NCI-H1048 (cell line): ENCODE measurements at regions not wholly inside any gene's neighbourhood (a gene's known extent, or its start where the extent isn't known, plus 50 kb on each side); places are given as distances from the start of the nearest gene placed in this dataset.

Experiments used
- DNase-seq: peaks from one replicate; lab custom pipeline; 2025; lab: John Stamatoyannopoulos, UW

DNA sequence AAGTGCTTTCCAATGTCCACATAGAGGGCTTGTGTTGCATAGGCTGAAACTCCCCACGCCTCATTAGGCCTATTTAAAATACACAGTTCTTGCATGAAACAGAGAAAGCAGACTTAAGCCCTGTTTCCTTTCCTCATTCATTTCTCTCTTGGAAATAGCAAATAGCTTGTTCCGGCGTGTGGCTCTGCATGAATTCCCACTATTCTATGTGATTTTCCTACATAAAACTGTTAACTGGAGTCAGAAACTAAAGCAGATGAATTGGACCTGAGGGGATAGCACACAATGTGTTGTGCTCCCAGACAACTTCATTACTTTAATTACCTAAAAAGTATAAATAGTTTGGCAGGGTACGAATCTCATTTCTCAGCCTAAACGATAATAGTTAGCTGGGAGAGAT is 981.5 kb downstream of the SORCS1 start:
- no peak for DNase-seq

DNA sequence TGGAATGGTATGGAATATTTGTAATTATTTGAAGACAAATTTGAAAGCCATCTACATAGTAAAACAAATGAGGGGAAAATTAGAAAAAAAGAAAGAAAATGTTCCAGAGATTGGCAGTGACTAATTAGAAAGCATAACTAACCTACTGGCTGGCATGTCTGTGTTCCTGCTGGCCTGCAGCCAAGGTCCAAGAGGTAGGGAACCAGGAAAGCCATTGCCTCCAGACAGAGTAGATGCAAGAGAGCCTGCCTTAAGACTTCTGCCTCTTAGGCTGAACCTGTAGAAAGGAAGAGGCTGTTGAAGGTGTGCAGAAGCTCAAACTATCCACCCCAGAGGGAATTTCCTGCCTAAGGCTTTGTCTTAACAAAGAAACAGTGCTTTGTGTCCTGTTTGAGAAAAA is 982.0 kb downstream of the SORCS1 start:
- no peak for DNase-seq

DNA sequence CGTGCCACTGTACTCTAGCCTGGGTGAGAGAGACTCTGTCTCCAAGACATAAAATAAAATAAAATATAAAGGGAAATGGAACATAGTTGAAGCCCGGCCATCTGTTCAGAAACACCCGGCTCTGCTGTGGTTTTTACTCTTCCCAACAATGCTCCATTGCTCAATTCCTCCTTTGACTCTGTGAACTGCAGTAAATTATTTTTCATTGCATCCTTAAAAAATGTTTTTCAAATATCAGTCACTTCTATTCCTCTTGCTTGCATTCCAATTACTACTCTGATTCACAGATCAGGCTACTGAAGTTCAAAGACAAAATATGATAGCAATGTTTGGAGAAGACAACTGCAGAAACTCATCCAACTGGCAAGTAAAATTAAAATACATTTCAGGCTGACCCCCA is 983.0 kb downstream of the SORCS1 start:
- DNase-seq = no peak

DNA sequence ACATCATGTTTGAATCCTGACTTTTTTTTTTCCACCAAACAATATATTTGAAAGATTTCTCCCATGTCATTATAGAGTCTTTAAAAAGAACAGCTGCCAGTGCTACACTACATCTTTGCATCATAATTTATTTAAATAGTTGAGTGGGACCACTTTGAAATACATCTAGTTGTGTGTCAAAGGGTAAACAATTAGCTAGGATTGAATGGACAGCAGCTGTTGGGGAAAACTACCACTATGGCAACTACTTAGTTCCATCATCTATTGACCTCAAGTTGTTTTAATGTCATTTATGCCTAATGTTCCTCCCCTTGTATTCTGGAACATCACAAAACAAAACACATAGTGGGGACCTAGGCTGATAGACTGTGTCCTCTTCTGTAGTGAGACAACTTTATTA is 985.1 kb downstream of the SORCS1 start:
- DNase-seq = no peak

- DNase-seq = no peak
Measured at GRCh38 chr10:106175760-106176377, 988.6 kb downstream of the SORCS1 start.

DNA sequence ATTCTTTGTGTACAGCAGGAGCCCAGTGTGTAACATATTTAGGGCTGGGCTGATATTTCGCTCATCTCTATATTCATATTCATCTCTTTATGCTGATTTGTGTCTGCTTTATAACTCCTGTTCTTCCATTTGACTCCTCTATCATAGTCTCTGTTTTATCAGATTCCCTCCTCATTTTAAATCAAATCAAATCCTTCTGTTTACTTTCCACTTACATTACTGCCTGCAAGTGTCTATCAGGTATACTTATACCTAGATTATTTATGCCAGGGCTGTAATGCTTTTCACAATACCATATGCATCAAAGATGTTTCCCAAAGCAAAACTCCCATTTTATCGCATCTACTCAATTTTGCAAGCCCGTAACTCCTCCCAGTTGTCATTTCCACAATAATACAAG is 990.7 kb downstream of the SORCS1 start:
- no peak for DNase-seq

GRCh38 chr10:106169241-106169640 is 995.3 kb downstream of the SORCS1 start:
- DNase-seq = no peak

DNA sequence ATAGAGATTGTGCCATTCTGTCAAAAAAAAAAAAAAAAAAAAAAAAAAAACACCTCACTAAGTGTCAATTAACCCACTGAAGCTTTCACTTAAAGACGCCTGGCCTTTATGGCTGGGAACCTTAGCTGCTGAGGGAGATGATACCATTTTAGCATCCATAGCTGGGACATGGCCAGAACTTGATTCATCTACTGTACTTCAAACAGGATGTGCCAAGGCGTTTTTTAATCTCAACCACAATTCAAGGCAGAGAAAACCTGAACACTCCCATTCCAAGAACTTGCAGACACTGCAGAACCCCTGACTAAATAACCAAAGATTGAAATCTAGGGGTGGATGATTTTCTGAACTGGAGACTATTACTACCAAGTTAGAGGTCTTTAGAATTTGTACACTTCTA is 996.6 kb downstream of the SORCS1 start:
- DNase-seq = no peak

GRCh38 chr10:106158241-106158640 is 1006.3 kb downstream of the SORCS1 start:
- no peak for DNase-seq

DNA sequence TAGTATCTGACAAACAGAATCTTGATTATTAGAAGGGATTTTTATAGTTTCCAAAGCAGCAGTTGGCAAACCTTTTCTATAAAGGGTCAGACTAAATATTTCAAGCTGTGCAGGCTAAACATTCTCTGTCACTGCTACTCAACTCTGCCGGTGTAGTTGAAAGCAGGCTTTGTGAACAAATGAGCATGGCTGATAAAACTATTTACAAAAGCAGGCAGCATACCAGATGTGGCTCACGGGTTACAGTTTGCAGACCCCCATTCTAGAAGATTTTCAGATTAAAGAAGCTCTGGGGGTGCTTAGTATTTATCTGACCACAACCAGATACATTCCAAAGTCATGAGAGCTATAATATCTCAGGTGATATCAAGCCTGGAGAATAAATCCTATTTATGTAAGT is 1017.5 kb downstream of the SORCS1 start:
- no peak for DNase-seq

- DNase-seq = no peak
Measured at GRCh38 chr10:106139915-106140314, 1024.6 kb downstream of the SORCS1 start.

DNA sequence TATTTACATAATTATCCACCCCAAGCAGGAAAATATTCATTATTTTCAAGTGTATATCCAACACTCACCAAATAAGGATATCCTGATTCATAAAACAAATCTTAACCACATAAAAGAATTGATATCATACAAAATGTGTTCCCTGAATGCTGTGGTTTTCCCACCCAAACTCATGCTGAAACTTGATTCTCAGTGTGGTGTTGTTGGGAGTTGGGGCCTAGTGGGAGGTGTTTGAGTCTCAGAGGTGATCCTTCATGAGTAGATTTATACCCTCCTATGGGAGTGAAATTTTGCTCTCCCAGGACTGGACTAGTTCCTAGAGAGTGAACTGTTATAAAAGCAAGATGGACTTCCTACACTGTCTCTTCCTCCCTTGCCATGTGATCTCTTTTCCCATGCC is 1028.3 kb downstream of the SORCS1 start:
- no peak for DNase-seq

GRCh38 chr10:106134326-106135000 is 1030.0 kb downstream of the SORCS1 start:
- DNase-seq = no peak

DNA sequence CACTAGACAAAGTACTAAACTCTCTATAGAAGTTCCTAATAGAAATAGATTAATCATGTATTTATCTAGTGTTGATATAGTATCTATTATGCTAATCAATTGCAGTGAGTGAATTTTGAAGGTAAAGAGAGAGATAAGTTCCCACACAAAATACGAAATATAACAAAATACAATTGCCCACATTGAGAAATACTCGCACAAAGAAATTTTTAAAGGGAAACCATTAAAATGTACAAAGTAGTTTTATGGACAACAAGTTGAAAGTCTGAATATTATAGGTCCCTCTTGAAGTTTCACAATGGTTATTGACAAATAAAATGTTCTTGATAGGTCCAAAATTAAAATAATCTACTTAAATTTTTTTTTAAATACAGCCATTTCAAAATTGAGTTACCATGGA is 1031.1 kb downstream of the SORCS1 start:
- no peak for DNase-seq

DNA sequence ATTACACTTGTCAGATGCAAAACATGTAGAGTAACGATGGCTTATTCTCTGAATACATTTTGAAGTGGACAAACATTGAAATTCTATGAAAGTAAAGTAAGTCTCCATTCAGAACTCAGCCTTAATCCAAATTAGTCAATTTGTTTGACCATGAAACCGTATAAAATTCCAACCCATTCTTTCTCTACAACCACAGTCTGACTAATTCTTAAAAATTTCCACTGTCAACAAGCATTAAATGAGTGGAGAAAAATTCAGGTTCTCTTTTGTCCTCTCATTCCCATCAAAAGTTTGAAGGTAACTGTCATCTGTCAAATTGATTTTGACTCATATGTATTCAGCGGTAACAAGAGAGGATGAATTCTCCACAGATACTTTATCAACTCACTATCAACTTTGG is 1031.5 kb downstream of the SORCS1 start:
- no peak for DNase-seq

DNA sequence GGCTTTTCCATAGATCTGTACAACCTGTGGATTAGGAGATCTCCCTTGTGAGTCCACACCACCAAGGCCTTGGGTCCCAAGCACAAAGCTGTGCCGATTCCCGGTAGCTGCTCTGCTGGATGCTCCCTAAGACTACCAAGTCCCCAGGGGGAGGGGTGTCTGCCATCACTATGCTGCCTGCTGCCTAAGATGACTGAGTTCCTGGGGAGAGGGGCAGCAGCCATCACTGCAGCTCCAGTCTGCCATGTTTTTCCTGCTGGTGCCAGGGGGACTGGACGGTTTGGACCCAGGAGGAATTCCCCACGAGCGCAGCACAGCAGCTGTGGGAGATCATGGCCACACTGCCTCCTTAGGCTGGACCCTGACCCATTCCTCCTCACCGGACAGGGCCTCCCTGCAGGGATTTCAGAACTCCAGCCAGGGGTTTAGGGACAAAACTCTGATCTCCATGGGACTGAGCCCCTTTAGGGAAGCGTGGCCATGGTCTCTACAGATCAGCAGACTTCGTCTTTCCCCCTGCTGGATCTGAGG is 1049.8 kb downstream of the SORCS1 start:
- no peak for DNase-seq

- no peak for DNase-seq
Measured at GRCh38 chr10:106111246-106111645, 1053.3 kb downstream of the SORCS1 start.

- DNase-seq = no peak
Measured at GRCh38 chr10:106107706-106108105, 1056.8 kb downstream of the SORCS1 start.

GRCh38 chr10:106106114-106106513 is 1058.4 kb downstream of the SORCS1 start:
- no peak for DNase-seq

DNA sequence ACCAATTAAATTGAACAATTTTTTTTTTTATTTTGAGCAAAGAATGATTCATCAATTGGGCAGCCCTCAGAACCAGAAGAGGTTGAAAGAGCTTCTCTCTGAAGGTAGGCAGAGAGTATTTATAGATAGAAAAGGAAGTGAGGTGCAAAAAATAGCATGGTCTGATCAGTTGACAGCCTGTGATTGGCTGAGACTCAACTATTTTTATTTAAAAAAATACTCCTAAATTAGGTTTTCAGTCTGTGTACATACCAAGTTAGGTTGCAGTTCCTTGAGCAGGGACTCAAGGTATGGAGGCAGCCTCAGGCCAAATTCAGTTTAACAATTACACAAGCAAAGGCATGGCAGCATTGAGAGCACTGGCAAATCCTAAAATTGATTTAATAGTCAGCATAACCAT is 1074.7 kb downstream of the SORCS1 start:
- no peak for DNase-seq

DNA sequence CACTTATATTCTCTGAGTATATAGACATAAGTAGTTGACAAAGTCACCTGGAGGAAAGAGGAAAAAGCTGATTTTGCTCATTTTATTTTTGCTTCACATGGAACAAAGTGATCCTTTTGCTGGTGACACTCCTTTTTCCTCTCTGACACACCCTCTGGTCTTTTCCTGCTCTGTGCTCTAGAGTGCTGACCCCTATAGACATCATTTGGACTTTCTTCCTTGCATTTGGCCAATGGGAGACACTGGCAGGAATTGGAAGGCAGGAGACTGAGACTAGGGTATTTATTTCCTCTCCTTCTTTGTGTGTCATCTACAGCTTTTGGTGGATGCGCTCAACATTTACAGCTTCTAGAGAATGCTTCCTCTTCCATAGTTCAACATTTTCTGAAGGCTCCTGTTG is 1078.1 kb downstream of the SORCS1 start:
- DNase-seq = no peak

GRCh38 chr10:106083572-106083971 is 1080.9 kb downstream of the SORCS1 start:
- no peak for DNase-seq

GRCh38 chr10:106082865-106083264 is 1081.6 kb downstream of the SORCS1 start:
- DNase-seq = no peak
